Head of caudate nucleus (tissue), 42 donors: ENCODE measurements at regions not wholly inside any gene's neighbourhood (a gene's known extent, or its start where the extent isn't known, plus 50 kb on each side); places are given as distances from the start of the nearest gene placed in this dataset.
"Not testable (repeated sequence)": the region's sequence is repeated elsewhere in the genome, so short reads cannot be mapped to it uniquely, and the experiment has no call there.

Experiments used
- DNase-seq, 42 donors: peaks; one replicate each; pipeline versions ENCODE4 v3.0.0 to v3.0.0-alpha.2; 2020 to 2021; ENCODE audit warnings: mixed read lengths in 7 of 42
- intact Hi-C: fragments of 100-400 bp; cut with DNase I; formaldehyde crosslinking; loops from one replicate; pipeline ENCODE4 v1.15.0; 2022

GRCh38 chr1:239140968-239141367 lies 245.4 kb upstream of the CHRM3 start:
- DNase-seq = no peak
- intact Hi-C loops = no loop called here

GRCh38 chr1:239139801-239140200 lies 246.6 kb upstream of the CHRM3 start:
- DNase-seq = no peak
- intact Hi-C loops = no loop called here

- intact Hi-C loops = no loop called here
- DNase-seq = no peak
Measured at GRCh38 chr1:239128541-239128940, 257.8 kb upstream of the CHRM3 start.

GRCh38 chr1:239126884-239127283 lies 259.5 kb upstream of the CHRM3 start:
- intact Hi-C loops = no loop called here
- peak in 32 of 42 donors; percentile 6 to 83 (median 46) for DNase-seq

GRCh38 chr1:239125893-239126292 lies 260.5 kb upstream of the CHRM3 start:
- intact Hi-C loops = no loop called here
- DNase-seq = peak in 1 of 42 donors; percentile 7

GRCh38 chr1:239125027-239125426 lies 261.3 kb upstream of the CHRM3 start:
- intact Hi-C loops = no loop called here
- peak in 4 of 42 donors; percentile 7 to 47 (median 28) for DNase-seq

- no peak for DNase-seq
- intact Hi-C loops = no loop called here
Measured at GRCh38 chr1:239123260-239123659, 263.1 kb upstream of the CHRM3 start.

- intact Hi-C loops = no loop called here
- DNase-seq = no peak
Measured at GRCh38 chr1:239112101-239112935, 274.1 kb upstream of the CHRM3 start.

GRCh38 chr1:239107676-239108075 lies 278.7 kb upstream of the CHRM3 start:
- no peak for DNase-seq
- intact Hi-C loops = no loop called here

GRCh38 chr1:239106689-239107088 lies 279.7 kb upstream of the CHRM3 start:
- DNase-seq, intact Hi-C loops: not testable (repeated sequence)

- DNase-seq = no peak
Measured at GRCh38 chr1:239098400-239099037, 287.8 kb upstream of the CHRM3 start.

GRCh38 chr1:239091537-239091936 lies 294.8 kb upstream of the CHRM3 start:
- intact Hi-C loops = no loop called here
- no peak for DNase-seq

More at GRCh38 chr1:239098400-239099037, 287.8 kb upstream of the CHRM3 start:
- intact Hi-C loops = no loop called here

GRCh38 chr1:239084459-239085080 lies 301.8 kb upstream of the CHRM3 start:
- intact Hi-C loops = no loop called here
- no peak for DNase-seq

- DNase-seq, intact Hi-C loops: not testable (repeated sequence)
Measured at GRCh38 chr1:239081947-239082346, 304.4 kb upstream of the CHRM3 start.

GRCh38 chr1:239067480-239067879 lies 318.9 kb upstream of the CHRM3 start:
- no peak for DNase-seq
- intact Hi-C loops = no loop called here

GRCh38 chr1:239067058-239067457 lies 319.3 kb upstream of the CHRM3 start:
- DNase-seq = no peak
- intact Hi-C loops = no loop called here

- intact Hi-C loops = no loop called here
- no peak for DNase-seq
Measured at GRCh38 chr1:239061770-239062169, 324.6 kb upstream of the CHRM3 start.

- intact Hi-C loops = no loop called here
- no peak for DNase-seq
Measured at GRCh38 chr1:239058190-239058589, 328.2 kb upstream of the CHRM3 start.

GRCh38 chr1:239056940-239057339 lies 329.4 kb upstream of the CHRM3 start:
- intact Hi-C loops = no loop called here
- DNase-seq = no peak

- intact Hi-C loops = no loop called here
- no peak for DNase-seq
Measured at GRCh38 chr1:239053279-239053678, 333.1 kb upstream of the CHRM3 start.
